PFSK-1 (cell line): ENCODE measurements at regions not wholly inside any gene's neighbourhood (a gene's known extent, or its start where the extent isn't known, plus 50 kb on each side); places are given as distances from the start of the nearest gene placed in this dataset.

ENCODE experiments used
- POLR2AphosphoS5 ChIP-seq: IDR thresholded peaks from 2 replicates; pipeline ENCODE4 v1.6.1; 2012; ENCODE audit warnings: low read depth, mild to moderate bottlenecking, control low read depth, low read length, moderate library complexity
- SIN3A ChIP-seq: IDR thresholded peaks from 2 replicates; pipeline ENCODE4 v1.6.1; 2012; ENCODE audit warnings: mild to moderate bottlenecking, low read length, moderate library complexity, borderline replicate concordance; ENCODE audit not compliant: insufficient read depth
- TF ChIP-seq, protein P1 (sequence below), 2 experiments: IDR thresholded peaks; 2 replicates each; pipeline versions ENCODE4 v1.6.1 to v1.8.0; 2011 to 2012; ENCODE audit warnings: low read depth in 2 of 2, low read length in 2 of 2, control low read depth in 1 of 2, inconsistent platforms in 1 of 2, mild to moderate bottlenecking in 1 of 2, moderate library complexity in 1 of 2; ENCODE audit not compliant: insufficient read depth in 1 of 2

GRCh38 chr22:48860557-48860956 is 967.1 kb downstream of the BRD1 start:
- TF ChIP-seq, protein P1, sequence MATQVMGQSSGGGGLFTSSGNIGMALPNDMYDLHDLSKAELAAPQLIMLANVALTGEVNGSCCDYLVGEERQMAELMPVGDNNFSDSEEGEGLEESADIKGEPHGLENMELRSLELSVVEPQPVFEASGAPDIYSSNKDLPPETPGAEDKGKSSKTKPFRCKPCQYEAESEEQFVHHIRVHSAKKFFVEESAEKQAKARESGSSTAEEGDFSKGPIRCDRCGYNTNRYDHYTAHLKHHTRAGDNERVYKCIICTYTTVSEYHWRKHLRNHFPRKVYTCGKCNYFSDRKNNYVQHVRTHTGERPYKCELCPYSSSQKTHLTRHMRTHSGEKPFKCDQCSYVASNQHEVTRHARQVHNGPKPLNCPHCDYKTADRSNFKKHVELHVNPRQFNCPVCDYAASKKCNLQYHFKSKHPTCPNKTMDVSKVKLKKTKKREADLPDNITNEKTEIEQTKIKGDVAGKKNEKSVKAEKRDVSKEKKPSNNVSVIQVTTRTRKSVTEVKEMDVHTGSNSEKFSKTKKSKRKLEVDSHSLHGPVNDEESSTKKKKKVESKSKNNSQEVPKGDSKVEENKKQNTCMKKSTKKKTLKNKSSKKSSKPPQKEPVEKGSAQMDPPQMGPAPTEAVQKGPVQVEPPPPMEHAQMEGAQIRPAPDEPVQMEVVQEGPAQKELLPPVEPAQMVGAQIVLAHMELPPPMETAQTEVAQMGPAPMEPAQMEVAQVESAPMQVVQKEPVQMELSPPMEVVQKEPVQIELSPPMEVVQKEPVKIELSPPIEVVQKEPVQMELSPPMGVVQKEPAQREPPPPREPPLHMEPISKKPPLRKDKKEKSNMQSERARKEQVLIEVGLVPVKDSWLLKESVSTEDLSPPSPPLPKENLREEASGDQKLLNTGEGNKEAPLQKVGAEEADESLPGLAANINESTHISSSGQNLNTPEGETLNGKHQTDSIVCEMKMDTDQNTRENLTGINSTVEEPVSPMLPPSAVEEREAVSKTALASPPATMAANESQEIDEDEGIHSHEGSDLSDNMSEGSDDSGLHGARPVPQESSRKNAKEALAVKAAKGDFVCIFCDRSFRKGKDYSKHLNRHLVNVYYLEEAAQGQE (IDR thresholded peaks at IDR 0.05; ENCODE audit: insufficient read depth in 1 of 2, low read depth in 2 of 2, low read length in 2 of 2), result no peak
- TF ChIP-seq POLR2AphosphoS5, result no peak
- no peak for TF ChIP-seq SIN3A
